ENCODE measurements at regions not wholly inside any gene's neighbourhood (a gene's known extent, or its start where the extent isn't known, plus 50 kb on each side); places are given as distances from the start of the nearest gene placed in this dataset.
A peak's percentile ranks its signal among the peaks of the same experiment; 100 is the strongest.

- Histone ChIP-seq H3K9me2 (ENCODE audit: insufficient read depth) (no peaks in the 10 kb centered on the region), H3K36me3 (ENCODE audit: insufficient read depth) (no peaks in the 10 kb centered on the region), H3K79me2 (replicated peaks; ENCODE audit: insufficient read depth) (no peaks in the 10 kb centered on the region), H3K4me2 (no peak overlapping the region), H3K27ac (ENCODE audit: low read depth) (no peak overlapping the region), H2AFZ (no peak overlapping the region), H3F3A (replicated peaks; ENCODE audit: low read depth) (no peaks in the 10 kb centered on the region), H3K4me3 (no peak overlapping the region), H3K27me3 (ENCODE audit: insufficient read depth) (no peaks in the 10 kb centered on the region), H4K20me1 (replicated peaks; ENCODE audit: insufficient read depth) (no peaks in the 10 kb centered on the region), H3K4me1 (ENCODE audit: insufficient read depth) (no peaks in the 10 kb centered on the region)
- DNase-seq (ENCODE audit: low spot score) (no peak), ATAC-seq (no peak)
- TF ChIP-seq, protein P1, sequence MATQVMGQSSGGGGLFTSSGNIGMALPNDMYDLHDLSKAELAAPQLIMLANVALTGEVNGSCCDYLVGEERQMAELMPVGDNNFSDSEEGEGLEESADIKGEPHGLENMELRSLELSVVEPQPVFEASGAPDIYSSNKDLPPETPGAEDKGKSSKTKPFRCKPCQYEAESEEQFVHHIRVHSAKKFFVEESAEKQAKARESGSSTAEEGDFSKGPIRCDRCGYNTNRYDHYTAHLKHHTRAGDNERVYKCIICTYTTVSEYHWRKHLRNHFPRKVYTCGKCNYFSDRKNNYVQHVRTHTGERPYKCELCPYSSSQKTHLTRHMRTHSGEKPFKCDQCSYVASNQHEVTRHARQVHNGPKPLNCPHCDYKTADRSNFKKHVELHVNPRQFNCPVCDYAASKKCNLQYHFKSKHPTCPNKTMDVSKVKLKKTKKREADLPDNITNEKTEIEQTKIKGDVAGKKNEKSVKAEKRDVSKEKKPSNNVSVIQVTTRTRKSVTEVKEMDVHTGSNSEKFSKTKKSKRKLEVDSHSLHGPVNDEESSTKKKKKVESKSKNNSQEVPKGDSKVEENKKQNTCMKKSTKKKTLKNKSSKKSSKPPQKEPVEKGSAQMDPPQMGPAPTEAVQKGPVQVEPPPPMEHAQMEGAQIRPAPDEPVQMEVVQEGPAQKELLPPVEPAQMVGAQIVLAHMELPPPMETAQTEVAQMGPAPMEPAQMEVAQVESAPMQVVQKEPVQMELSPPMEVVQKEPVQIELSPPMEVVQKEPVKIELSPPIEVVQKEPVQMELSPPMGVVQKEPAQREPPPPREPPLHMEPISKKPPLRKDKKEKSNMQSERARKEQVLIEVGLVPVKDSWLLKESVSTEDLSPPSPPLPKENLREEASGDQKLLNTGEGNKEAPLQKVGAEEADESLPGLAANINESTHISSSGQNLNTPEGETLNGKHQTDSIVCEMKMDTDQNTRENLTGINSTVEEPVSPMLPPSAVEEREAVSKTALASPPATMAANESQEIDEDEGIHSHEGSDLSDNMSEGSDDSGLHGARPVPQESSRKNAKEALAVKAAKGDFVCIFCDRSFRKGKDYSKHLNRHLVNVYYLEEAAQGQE (IDR thresholded peaks at IDR 0.05; ENCODE audit: unreplicated experiment), result no peak
- TF ChIP-seq EZH2 (IDR thresholded peaks at IDR 0.05; ENCODE audit: low read depth, unreplicated experiment), result no peak
- no peak for TF ChIP-seq EZH2phosphoT487 (IDR thresholded peaks at IDR 0.05; ENCODE audit: unreplicated experiment)
- TF ChIP-seq JUNB (IDR thresholded peaks at IDR 0.05; ENCODE audit: unreplicated experiment), result no peak
- TF ChIP-seq POLR2AphosphoS5 (IDR thresholded peaks at IDR 0.05; ENCODE audit: low read depth), result no peak
- Mint-ChIP-seq H3K27ac (no peak overlapping the region), H3K27me3 (ENCODE audit: insufficient read depth, low read depth, poor library complexity) (peaks cover 2% of the 10 kb centered on the region), H3K4me3 (no peak overlapping the region), H3K4me1 (peaks cover 7% of the 10 kb centered on the region), H3K36me3 (ENCODE audit: low read depth) (peaks cover 7% of the 10 kb centered on the region), H3K9me3 (peaks cover 13% of the 10 kb centered on the region)
These were observed 1308.2 kb upstream of the EPHA6 start for GRCh38 chr3:95506174-95506573.

DNA sequence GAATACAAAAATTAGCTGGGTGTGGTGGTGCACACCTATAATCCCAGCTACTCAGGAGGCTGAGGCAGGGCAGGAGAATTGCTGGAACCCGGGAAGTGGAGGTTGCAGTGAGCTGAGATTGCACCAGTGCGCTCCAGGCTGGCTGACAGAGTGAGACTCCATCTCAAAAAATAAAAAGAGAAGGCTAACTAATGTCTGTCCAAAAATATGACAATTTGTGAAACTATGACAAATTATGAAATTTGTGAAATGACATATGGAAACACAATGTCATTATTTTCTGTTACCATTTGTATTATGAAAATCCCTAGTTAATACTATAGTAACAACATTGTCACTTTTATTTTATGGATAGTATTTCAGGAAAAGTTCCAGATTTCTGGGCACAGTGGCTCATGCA, 1306.3 kb upstream of the EPHA6 start:
- H3K27ac ChIP-seq (ENCODE audit: low read depth), result no peak overlapping the region
- TF ChIP-seq CREB1 (CRISPR knock-in tag; IDR thresholded peaks at IDR 0.05; ENCODE audit: low read depth), result no peak
- TF ChIP-seq NANOG (IDR thresholded peaks at IDR 0.05; ENCODE audit: borderline replicate concordance), result no peak
- ATAC-seq (no peak), DNase-seq (ENCODE audit: low spot score) (no peak)
- no peaks in the 10 kb centered on the region for H3K79me2 ChIP-seq (replicated peaks; ENCODE audit: insufficient read depth)
- H3K27me3 ChIP-seq (ENCODE audit: insufficient read depth), result no peaks in the 10 kb centered on the region
- H3K4me3 ChIP-seq, result no peak overlapping the region
- no peak overlapping the region for H3K4me2 ChIP-seq
- H3F3A ChIP-seq (replicated peaks; ENCODE audit: low read depth), result no peaks in the 10 kb centered on the region
- no peaks in the 10 kb centered on the region for H3K9me2 ChIP-seq (ENCODE audit: insufficient read depth)
- Mint-ChIP-seq H3K4me1 (peaks cover 7% of the 10 kb centered on the region), H3K27me3 (ENCODE audit: insufficient read depth, low read depth, poor library complexity) (no peaks in the 10 kb centered on the region), H3K4me3 (no peak overlapping the region), H3K27ac (no peak overlapping the region), H3K9me3 (peaks cover 13% of the 10 kb centered on the region), H3K36me3 (ENCODE audit: low read depth) (peaks cover 7% of the 10 kb centered on the region)
- H4K20me1 ChIP-seq (replicated peaks; ENCODE audit: insufficient read depth), result no peaks in the 10 kb centered on the region
- H3K4me1 ChIP-seq (ENCODE audit: insufficient read depth), result no peaks in the 10 kb centered on the region
- no peaks in the 10 kb centered on the region for H3K36me3 ChIP-seq (ENCODE audit: insufficient read depth)
- H2AFZ ChIP-seq, result no peak overlapping the region

DNA sequence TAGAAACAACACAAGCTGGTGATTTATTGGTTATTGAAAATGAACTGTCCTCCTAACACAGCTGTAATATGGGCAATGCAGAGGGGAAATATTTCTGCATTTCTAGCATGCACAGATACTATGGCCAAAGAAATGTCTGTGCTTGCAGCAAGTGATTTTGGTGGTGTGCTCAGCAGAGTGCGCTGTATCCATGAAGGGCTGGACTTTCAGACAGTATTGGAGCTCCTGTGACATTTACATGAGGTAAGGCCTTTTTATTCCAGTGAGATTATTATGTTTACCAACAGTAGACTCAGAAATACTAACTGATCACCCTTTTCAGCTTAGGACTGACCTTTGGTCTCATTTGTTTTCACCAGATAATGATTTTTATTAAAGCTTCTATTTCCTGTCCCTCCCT, 1302.6 kb upstream of the EPHA6 start:
- ATAC-seq (no peak), DNase-seq (ENCODE audit: low spot score) (no peak)
- Histone ChIP-seq H3K4me3 (no peak overlapping the region), H3K4me1 (ENCODE audit: insufficient read depth) (no peaks in the 10 kb centered on the region), H3K4me2 (no peak overlapping the region), H3K79me2 (replicated peaks; ENCODE audit: insufficient read depth) (no peaks in the 10 kb centered on the region), H3F3A (replicated peaks; ENCODE audit: low read depth) (no peaks in the 10 kb centered on the region), H2AFZ (no peak overlapping the region; the same call in 1 of the 2 replicates), H4K20me1 (replicated peaks; ENCODE audit: insufficient read depth) (no peaks in the 10 kb centered on the region), H3K27ac (ENCODE audit: low read depth) (no peak overlapping the region), H3K9me2 (ENCODE audit: insufficient read depth) (no peaks in the 10 kb centered on the region), H3K36me3 (ENCODE audit: insufficient read depth) (no peaks in the 10 kb centered on the region), H3K27me3 (ENCODE audit: insufficient read depth) (no peaks in the 10 kb centered on the region)
- Mint-ChIP-seq H3K4me3 (no peak overlapping the region), H3K27me3 (ENCODE audit: insufficient read depth, low read depth, poor library complexity) (no peaks in the 10 kb centered on the region), H3K9me3 (peaks cover 13% of the 10 kb centered on the region), H3K4me1 (peaks cover 3% of the 10 kb centered on the region; the same call in 2 of the 3 replicates), H3K27ac (no peak overlapping the region), H3K36me3 (ENCODE audit: low read depth) (peaks cover 7% of the 10 kb centered on the region)
- TF ChIP-seq, protein P2, sequence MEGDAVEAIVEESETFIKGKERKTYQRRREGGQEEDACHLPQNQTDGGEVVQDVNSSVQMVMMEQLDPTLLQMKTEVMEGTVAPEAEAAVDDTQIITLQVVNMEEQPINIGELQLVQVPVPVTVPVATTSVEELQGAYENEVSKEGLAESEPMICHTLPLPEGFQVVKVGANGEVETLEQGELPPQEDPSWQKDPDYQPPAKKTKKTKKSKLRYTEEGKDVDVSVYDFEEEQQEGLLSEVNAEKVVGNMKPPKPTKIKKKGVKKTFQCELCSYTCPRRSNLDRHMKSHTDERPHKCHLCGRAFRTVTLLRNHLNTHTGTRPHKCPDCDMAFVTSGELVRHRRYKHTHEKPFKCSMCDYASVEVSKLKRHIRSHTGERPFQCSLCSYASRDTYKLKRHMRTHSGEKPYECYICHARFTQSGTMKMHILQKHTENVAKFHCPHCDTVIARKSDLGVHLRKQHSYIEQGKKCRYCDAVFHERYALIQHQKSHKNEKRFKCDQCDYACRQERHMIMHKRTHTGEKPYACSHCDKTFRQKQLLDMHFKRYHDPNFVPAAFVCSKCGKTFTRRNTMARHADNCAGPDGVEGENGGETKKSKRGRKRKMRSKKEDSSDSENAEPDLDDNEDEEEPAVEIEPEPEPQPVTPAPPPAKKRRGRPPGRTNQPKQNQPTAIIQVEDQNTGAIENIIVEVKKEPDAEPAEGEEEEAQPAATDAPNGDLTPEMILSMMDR (conservative IDR thresholded peaks at IDR 0.05; ENCODE audit: low read depth in 2 of 2), result peak in 1 of 2 experiments; percentile 31; a peak in 2 of 4 replicates
- no peak for TF ChIP-seq JUNB (IDR thresholded peaks at IDR 0.05; ENCODE audit: unreplicated experiment)

All from GM23338 (cell line).